ENCODE measurements at regions not wholly inside any gene's neighbourhood (a gene's known extent, or its start where the extent isn't known, plus 50 kb on each side); places are given as distances from the start of the nearest gene placed in this dataset.
"Not testable (repeated sequence)": the region's sequence is repeated elsewhere in the genome, so short reads cannot be mapped to it uniquely, and the experiment has no call there.

DNA sequence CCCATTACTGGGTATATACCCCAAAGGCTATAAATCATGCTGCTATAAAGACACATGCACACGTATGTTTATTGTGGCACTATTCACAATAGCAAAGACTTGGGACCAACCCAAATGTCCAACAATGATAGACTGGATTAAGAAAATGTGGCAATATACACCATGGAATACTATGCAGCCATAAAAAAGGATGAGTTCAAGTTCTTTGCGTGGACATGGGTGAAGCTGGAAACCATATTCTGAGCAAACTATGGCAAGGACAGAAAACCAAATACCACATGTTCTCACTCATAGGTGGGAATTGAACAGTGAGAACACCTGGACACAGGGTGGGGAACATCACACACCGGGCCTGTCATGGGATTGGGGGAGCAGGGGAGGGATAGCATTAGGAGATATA, 54.4 kb upstream of the MUCL1 start:
- not testable (repeated sequence) for H3K4me1 ChIP-seq (ENCODE audit: low read length); H3K9me2 ChIP-seq (replicated peaks; ENCODE audit: insufficient read depth, low read length); H3K4me2 ChIP-seq (ENCODE audit: low read depth, low read length, poor library complexity, severe bottlenecking); H3K9me3 ChIP-seq (ENCODE audit: low read length); H4K20me1 ChIP-seq (ENCODE audit: insufficient read depth, low read depth, low read length); H3K36me3 ChIP-seq (ENCODE audit: insufficient read depth, low read length); H3K9ac ChIP-seq (ENCODE audit: low read length); H3K4me3 ChIP-seq (ENCODE audit: low read length); H3K27ac ChIP-seq (ENCODE audit: low read length); H3K27me3 ChIP-seq (ENCODE audit: low read length); H3K79me2 ChIP-seq (ENCODE audit: low read length); H2AFZ ChIP-seq (ENCODE audit: low read length); DNase-seq

DNA sequence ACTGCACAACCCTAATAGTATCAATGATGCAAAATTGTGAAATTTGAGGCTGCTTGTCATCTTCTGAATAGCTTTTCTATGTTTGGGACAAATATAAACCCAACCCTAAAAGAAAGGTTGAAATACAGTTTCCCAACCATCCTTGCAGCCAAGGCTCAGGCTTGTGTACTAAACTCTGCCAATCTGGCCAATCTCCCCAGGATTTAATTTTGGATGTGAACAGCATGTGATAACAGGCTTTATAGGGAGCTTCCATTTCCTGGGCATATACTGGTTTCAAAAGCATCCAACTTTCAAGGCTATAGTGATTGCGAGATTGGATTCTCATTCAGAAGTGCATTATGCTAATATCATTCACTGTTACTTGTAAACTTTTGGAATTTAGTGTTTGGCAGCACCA, 55.7 kb upstream of the MUCL1 start:
- H3K4me3 ChIP-seq (ENCODE audit: low read length) = no peak overlapping the region
- H2AFZ ChIP-seq (ENCODE audit: low read length) = no peak overlapping the region
- no peaks in the 10 kb centered on the region for H3K9me3 ChIP-seq (ENCODE audit: low read length)
- H3K4me2 ChIP-seq (ENCODE audit: low read depth, low read length, poor library complexity, severe bottlenecking) = no peak overlapping the region
- no peaks in the 10 kb centered on the region for H3K9me2 ChIP-seq (replicated peaks; ENCODE audit: insufficient read depth, low read length)
- no peaks in the 10 kb centered on the region for H3K27me3 ChIP-seq (ENCODE audit: low read length)
- no peaks in the 10 kb centered on the region for H3K36me3 ChIP-seq (ENCODE audit: insufficient read depth, low read length)
- H3K4me1 ChIP-seq (ENCODE audit: low read length) = no peaks in the 10 kb centered on the region
- H4K20me1 ChIP-seq (ENCODE audit: insufficient read depth, low read depth, low read length) = no peaks in the 10 kb centered on the region
- no peaks in the 10 kb centered on the region for H3K79me2 ChIP-seq (ENCODE audit: low read length)
- H3K9ac ChIP-seq (ENCODE audit: low read length) = no peak overlapping the region
- H3K27ac ChIP-seq (ENCODE audit: low read length) = no peak overlapping the region
- DNase-seq = no peak

DNA sequence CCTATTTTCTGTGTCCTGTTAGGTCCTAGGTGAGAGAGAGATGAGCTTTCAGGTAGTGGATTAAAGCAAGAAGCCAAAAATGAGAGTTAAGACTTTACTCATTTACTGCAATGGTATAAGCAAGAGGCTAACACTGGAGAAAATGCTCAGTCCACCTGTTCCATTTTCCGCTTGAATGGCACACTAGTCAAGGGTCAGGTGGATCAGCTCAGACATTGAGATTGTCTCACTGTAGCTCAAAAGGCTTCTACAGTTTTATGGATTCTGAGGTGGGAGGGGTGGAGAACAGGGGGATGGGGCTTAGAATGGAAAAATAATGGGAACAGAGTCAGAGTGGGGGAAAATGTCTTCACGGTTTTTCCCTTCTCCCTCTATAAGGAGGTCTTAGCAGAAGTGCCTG, 57.3 kb upstream of the MUCL1 start:
- DNase-seq = no peak
- Histone ChIP-seq H4K20me1 (ENCODE audit: insufficient read depth, low read depth, low read length) (no peaks in the 10 kb centered on the region), H3K9ac (ENCODE audit: low read length) (no peak overlapping the region), H3K27me3 (ENCODE audit: low read length) (no peaks in the 10 kb centered on the region), H3K4me3 (ENCODE audit: low read length) (no peak overlapping the region), H3K9me2 (replicated peaks; ENCODE audit: insufficient read depth, low read length) (no peaks in the 10 kb centered on the region), H3K9me3 (ENCODE audit: low read length) (no peaks in the 10 kb centered on the region), H3K79me2 (ENCODE audit: low read length) (no peaks in the 10 kb centered on the region), H3K36me3 (ENCODE audit: insufficient read depth, low read length) (no peaks in the 10 kb centered on the region), H3K27ac (ENCODE audit: low read length) (no peak overlapping the region), H2AFZ (ENCODE audit: low read length) (no peak overlapping the region), H3K4me2 (ENCODE audit: low read depth, low read length, poor library complexity, severe bottlenecking) (no peak overlapping the region), H3K4me1 (ENCODE audit: low read length) (no peaks in the 10 kb centered on the region)

DNA sequence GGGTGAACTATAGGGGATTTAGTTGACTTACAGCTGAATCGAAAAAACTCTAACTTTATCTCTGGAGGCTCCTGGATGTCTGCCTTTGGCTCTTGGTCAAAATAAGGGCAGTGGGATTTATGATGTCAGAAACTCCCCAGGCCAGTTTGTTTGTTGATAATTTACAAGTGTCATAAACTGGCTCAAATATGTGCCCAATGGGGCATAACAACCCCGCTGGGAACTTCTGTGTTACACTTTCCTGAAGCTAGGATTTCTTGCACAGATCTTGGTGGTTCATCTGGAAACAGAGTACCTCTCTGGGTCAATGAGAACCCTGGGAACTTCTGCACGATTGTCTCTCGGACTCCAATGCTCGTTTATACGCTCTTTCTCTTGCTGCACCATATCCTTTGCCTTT, 58.7 kb upstream of the MUCL1 start:
- Histone ChIP-seq H2AFZ (ENCODE audit: low read length) (no peak overlapping the region), H3K9me2 (replicated peaks; ENCODE audit: insufficient read depth, low read length) (no peaks in the 10 kb centered on the region), H4K20me1 (ENCODE audit: insufficient read depth, low read depth, low read length) (no peaks in the 10 kb centered on the region), H3K79me2 (ENCODE audit: low read length) (no peaks in the 10 kb centered on the region), H3K4me2 (ENCODE audit: low read depth, low read length, poor library complexity, severe bottlenecking) (no peak overlapping the region), H3K36me3 (ENCODE audit: insufficient read depth, low read length) (no peaks in the 10 kb centered on the region), H3K9me3 (ENCODE audit: low read length) (no peaks in the 10 kb centered on the region), H3K9ac (ENCODE audit: low read length) (no peak overlapping the region), H3K4me1 (ENCODE audit: low read length) (no peaks in the 10 kb centered on the region), H3K4me3 (ENCODE audit: low read length) (no peak overlapping the region), H3K27me3 (ENCODE audit: low read length) (no peaks in the 10 kb centered on the region), H3K27ac (ENCODE audit: low read length) (no peak overlapping the region)
- DNase-seq = no peak

DNA sequence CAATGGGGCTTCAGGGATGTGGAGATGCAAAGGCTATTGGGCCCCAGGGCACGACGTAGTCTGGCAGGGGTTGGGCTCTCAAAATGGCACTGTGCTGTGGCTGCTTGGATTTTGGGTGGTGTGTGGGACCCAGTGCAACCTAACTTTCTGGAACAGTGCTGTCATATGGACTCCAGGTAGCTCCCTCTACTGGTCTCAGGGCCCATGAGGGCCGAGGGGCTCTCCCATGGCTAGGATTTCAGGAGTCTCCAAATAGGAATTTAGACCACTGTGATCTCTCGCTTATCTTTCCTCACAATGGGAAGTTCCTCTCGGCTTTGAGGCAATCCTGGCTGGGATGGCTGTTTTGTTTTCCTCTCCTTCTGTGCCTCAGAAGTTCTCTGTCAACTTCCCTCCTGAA, 68.2 kb upstream of the MUCL1 start:
- Histone ChIP-seq H3K9me3 (ENCODE audit: low read length) (peaks cover 7% of the 10 kb centered on the region; the same call in 1 of the 2 replicates), H3K36me3 (ENCODE audit: insufficient read depth, low read length) (no peaks in the 10 kb centered on the region), H3K27me3 (ENCODE audit: low read length) (no peaks in the 10 kb centered on the region), H3K9ac (ENCODE audit: low read length) (no peak overlapping the region), H3K9me2 (replicated peaks; ENCODE audit: insufficient read depth, low read length) (no peaks in the 10 kb centered on the region), H3K4me3 (ENCODE audit: low read length) (no peak overlapping the region), H3K27ac (ENCODE audit: low read length) (no peak overlapping the region), H2AFZ (ENCODE audit: low read length) (no peak overlapping the region), H3K4me1 (ENCODE audit: low read length) (no peaks in the 10 kb centered on the region), H3K4me2 (ENCODE audit: low read depth, low read length, poor library complexity, severe bottlenecking) (no peak overlapping the region), H4K20me1 (ENCODE audit: insufficient read depth, low read depth, low read length) (no peaks in the 10 kb centered on the region), H3K79me2 (ENCODE audit: low read length) (no peaks in the 10 kb centered on the region)
- DNase-seq = no peak

DNA sequence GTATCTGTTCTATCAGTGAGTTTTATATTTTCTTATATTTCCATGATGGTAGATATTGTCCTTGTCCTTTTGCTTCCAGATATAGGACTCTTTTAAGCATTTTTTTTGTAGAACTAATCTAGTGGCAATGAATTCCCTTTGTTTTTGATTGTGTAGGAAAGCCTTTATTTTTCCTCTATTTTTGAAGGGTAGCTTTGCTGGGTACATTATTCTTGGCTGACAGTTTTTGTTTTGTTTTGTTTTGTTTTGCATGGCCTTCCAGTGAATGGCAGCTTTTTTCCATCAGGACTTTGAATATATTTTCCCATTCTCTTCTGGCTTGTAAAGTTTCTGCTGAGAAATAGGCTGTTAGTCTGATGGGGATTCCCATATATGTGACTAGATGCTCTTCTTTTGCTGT, 70.2 kb upstream of the MUCL1 start:
- no peaks in the 10 kb centered on the region for H4K20me1 ChIP-seq (ENCODE audit: insufficient read depth, low read depth, low read length)
- no peak overlapping the region for H3K9ac ChIP-seq (ENCODE audit: low read length)
- H3K4me3 ChIP-seq (ENCODE audit: low read length) = no peak overlapping the region
- no peaks in the 10 kb centered on the region for H3K27me3 ChIP-seq (ENCODE audit: low read length)
- no peaks in the 10 kb centered on the region for H3K4me1 ChIP-seq (ENCODE audit: low read length)
- H2AFZ ChIP-seq (ENCODE audit: low read length) = no peak overlapping the region
- no peaks in the 10 kb centered on the region for H3K36me3 ChIP-seq (ENCODE audit: insufficient read depth, low read length)
- H3K27ac ChIP-seq (ENCODE audit: low read length) = no peak overlapping the region
- peaks cover 7% of the 10 kb centered on the region; the same call in 1 of the 2 replicates for H3K9me3 ChIP-seq (ENCODE audit: low read length)
- H3K4me2 ChIP-seq (ENCODE audit: low read depth, low read length, poor library complexity, severe bottlenecking) = no peak overlapping the region
- no peak for DNase-seq
- no peaks in the 10 kb centered on the region for H3K9me2 ChIP-seq (replicated peaks; ENCODE audit: insufficient read depth, low read length)
- no peaks in the 10 kb centered on the region for H3K79me2 ChIP-seq (ENCODE audit: low read length)

DNA sequence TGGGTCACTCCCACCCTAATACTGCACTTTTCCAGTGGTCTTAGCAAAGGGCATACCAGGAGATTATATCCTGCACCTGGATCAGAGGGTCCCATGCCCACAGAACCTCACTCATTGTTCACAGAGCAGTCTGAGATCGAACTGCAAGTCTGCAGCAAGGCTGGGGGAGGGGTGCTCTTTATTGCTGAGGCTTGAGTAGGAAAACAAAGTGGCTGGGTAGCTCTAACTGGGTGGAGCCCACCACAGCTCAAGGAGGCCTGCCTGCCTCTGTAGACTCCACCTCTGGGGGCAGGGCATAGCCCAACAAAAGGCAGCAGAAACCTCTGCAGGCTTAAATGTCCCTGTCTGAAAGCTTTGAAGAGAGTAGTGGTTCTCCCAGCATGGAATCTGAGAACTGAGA, 77.3 kb upstream of the MUCL1 start:
- H3K4me1 ChIP-seq (ENCODE audit: low read length); H3K9me3 ChIP-seq (ENCODE audit: low read length); H3K27ac ChIP-seq (ENCODE audit: low read length); H3K79me2 ChIP-seq (ENCODE audit: low read length); H3K9me2 ChIP-seq (replicated peaks; ENCODE audit: insufficient read depth, low read length); H2AFZ ChIP-seq (ENCODE audit: low read length); H4K20me1 ChIP-seq (ENCODE audit: insufficient read depth, low read depth, low read length); DNase-seq; H3K4me2 ChIP-seq (ENCODE audit: low read depth, low read length, poor library complexity, severe bottlenecking); H3K4me3 ChIP-seq (ENCODE audit: low read length); H3K9ac ChIP-seq (ENCODE audit: low read length); H3K27me3 ChIP-seq (ENCODE audit: low read length); H3K36me3 ChIP-seq (ENCODE audit: insufficient read depth, low read length): not testable (repeated sequence)

DNA sequence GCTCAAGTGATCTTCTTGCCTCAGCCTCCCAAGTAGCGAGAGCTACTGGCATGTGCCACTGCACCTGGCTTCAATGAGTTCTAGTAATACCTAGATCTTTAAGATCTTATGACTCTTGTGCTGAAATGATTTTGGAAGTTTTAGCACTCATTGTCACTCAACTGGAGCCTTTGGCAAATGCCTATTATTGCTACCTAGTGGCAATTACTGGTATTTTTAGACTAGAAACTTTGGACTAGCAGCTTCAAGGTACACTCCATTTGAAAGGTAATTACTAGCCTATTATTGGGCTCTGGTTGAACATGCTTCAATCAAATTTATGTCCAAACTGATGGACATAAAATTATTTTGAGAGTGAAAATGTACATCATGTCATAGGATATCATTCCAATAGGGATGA, 80.7 kb upstream of the MUCL1 start:
- Histone ChIP-seq H2AFZ (ENCODE audit: low read length) (no peak overlapping the region), H3K79me2 (ENCODE audit: low read length) (no peaks in the 10 kb centered on the region), H3K27ac (ENCODE audit: low read length) (no peak overlapping the region), H3K36me3 (ENCODE audit: insufficient read depth, low read length) (no peaks in the 10 kb centered on the region), H3K27me3 (ENCODE audit: low read length) (no peaks in the 10 kb centered on the region), H4K20me1 (ENCODE audit: insufficient read depth, low read depth, low read length) (no peaks in the 10 kb centered on the region), H3K9me2 (replicated peaks; ENCODE audit: insufficient read depth, low read length) (no peaks in the 10 kb centered on the region), H3K9me3 (ENCODE audit: low read length) (no peaks in the 10 kb centered on the region), H3K4me1 (ENCODE audit: low read length) (no peaks in the 10 kb centered on the region), H3K9ac (ENCODE audit: low read length) (no peak overlapping the region), H3K4me2 (ENCODE audit: low read depth, low read length, poor library complexity, severe bottlenecking) (no peak overlapping the region), H3K4me3 (ENCODE audit: low read length) (no peak overlapping the region)
- no peak for DNase-seq

DNA sequence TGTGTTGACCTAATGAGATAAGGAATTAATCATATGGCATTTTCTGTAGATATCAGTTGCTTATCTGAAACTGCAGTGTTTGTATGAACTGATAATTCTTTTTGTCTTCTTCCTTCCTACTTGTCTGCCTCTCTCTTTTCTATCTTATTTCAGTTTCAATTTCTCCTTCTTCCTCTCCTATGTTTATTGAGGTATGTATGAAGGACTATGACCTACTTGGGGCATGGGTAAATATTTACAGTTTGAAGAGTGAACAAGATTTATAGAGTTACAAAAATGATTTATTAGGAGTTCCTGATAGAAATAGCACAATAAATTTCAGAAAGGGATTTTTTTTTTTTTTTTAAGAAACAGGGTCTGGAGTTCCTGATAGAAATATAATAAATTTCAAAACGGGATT, 88.7 kb upstream of the MUCL1 start:
- DNase-seq = no peak

More for the DNA sequence above, 88.7 kb upstream of the MUCL1 start:
- no peak overlapping the region for H2AFZ ChIP-seq (ENCODE audit: low read length)
- H3K4me3 ChIP-seq (ENCODE audit: low read length) = no peak overlapping the region
- H3K4me2 ChIP-seq (ENCODE audit: low read depth, low read length, poor library complexity, severe bottlenecking) = no peak overlapping the region
- H3K27ac ChIP-seq (ENCODE audit: low read length) = no peak overlapping the region
- H3K4me1 ChIP-seq (ENCODE audit: low read length) = no peaks in the 10 kb centered on the region
- H3K36me3 ChIP-seq (ENCODE audit: insufficient read depth, low read length) = no peaks in the 10 kb centered on the region
- H3K9me3 ChIP-seq (ENCODE audit: low read length) = no peaks in the 10 kb centered on the region
- no peaks in the 10 kb centered on the region for H3K79me2 ChIP-seq (ENCODE audit: low read length)
- H3K9me2 ChIP-seq (replicated peaks; ENCODE audit: insufficient read depth, low read length) = no peaks in the 10 kb centered on the region
- no peak overlapping the region for H3K9ac ChIP-seq (ENCODE audit: low read length)
- no peaks in the 10 kb centered on the region for H3K27me3 ChIP-seq (ENCODE audit: low read length)
- H4K20me1 ChIP-seq (ENCODE audit: insufficient read depth, low read depth, low read length) = no peaks in the 10 kb centered on the region
